BJ (cell line): ENCODE measurements at regions not wholly inside any gene's neighbourhood (a gene's known extent, or its start where the extent isn't known, plus 50 kb on each side); places are given as distances from the start of the nearest gene placed in this dataset.

Experiments used
- CTCF ChIA-PET: fragments of 350-600 bp; formaldehyde crosslinking; extraction: SDS; loops from one replicate; lab custom pipeline; 2021; ENCODE audit warnings: antibody characterized with exemption, inconsistent platforms; lab: Yijun Ruan, JAX
- POLR2A ChIA-PET: fragments of 300-600 bp; sonication (Branson Sonifier 250); formaldehyde crosslinking; extraction: SDS; loops from one replicate; lab custom pipeline; 2021; ENCODE audit warnings: antibody characterized with exemption; lab: Charles Lee
- DNase-seq: peaks from one replicate; pipeline ENCODE4 v3.0.0-alpha.2; 2011; ENCODE audit warnings: low read depth
- H3K27me3 ChIP-seq: 2 replicates; pipeline ENCODE4 v1.6.0; 2011; ENCODE audit warnings: low read length; ENCODE audit not compliant: control insufficient read depth, insufficient read depth
- H3K36me3 ChIP-seq: 2 replicates; pipeline ENCODE4 v1.5.1; 2011; ENCODE audit warnings: low read length; ENCODE audit not compliant: control insufficient read depth, insufficient read depth
- H3K4me3 ChIP-seq: 2 replicates; pipeline ENCODE4 v1.5.1; 2011; ENCODE audit warnings: low read depth, mild to moderate bottlenecking, control low read depth, low read length
- TF ChIP-seq, protein P1 (sequence below): IDR thresholded peaks from 2 replicates; pipeline ENCODE4 v1.5.1; 2011; ENCODE audit warnings: low read depth, mild to moderate bottlenecking, control low read depth, inconsistent platforms, low read length, moderate library complexity; ENCODE audit not compliant: insufficient read depth

DNA sequence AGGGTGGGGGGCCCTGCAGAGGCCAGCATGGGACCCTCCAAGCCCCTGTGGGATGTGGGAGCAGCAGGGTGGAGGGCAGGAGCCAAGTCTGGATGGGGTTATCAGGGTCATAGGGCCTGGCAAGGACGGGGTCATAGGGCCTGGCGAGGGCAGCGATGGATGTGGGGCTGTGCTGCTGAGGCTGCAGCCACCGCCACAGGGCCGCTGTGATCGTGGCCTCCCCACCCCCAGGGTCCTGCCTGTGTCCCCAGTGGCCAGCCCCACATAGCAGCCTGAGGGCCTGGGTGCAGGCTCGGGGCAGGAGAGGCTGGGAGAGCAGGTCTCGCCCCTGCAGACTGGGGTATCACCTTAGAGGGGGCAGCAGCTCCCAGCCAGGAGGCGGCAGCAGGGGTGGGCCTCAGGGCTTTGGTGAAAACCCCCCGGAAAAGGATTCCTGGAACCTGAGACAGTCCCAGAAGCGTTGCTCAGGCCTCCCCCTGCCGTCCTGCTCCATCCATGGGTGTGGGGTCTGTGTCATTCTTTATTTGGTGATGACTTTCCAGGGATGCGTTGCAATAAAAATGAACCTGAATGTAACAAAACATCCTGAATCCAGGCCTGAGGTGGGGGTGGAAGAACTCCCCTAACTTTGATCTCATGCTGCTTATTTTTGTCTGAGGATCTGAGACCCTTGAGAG is 107.3 kb upstream of the SHH start:
- H3K36me3 ChIP-seq: no peaks in the 10 kb centered on the region
- no peak for DNase-seq
- ChIA-PET POLR2A (no interaction called here), CTCF (no interaction called here)
- no peaks in the 10 kb centered on the region for H3K27me3 ChIP-seq
- TF ChIP-seq, protein P1, sequence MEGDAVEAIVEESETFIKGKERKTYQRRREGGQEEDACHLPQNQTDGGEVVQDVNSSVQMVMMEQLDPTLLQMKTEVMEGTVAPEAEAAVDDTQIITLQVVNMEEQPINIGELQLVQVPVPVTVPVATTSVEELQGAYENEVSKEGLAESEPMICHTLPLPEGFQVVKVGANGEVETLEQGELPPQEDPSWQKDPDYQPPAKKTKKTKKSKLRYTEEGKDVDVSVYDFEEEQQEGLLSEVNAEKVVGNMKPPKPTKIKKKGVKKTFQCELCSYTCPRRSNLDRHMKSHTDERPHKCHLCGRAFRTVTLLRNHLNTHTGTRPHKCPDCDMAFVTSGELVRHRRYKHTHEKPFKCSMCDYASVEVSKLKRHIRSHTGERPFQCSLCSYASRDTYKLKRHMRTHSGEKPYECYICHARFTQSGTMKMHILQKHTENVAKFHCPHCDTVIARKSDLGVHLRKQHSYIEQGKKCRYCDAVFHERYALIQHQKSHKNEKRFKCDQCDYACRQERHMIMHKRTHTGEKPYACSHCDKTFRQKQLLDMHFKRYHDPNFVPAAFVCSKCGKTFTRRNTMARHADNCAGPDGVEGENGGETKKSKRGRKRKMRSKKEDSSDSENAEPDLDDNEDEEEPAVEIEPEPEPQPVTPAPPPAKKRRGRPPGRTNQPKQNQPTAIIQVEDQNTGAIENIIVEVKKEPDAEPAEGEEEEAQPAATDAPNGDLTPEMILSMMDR: no peak
- no peak overlapping the region for H3K4me3 ChIP-seq

DNA sequence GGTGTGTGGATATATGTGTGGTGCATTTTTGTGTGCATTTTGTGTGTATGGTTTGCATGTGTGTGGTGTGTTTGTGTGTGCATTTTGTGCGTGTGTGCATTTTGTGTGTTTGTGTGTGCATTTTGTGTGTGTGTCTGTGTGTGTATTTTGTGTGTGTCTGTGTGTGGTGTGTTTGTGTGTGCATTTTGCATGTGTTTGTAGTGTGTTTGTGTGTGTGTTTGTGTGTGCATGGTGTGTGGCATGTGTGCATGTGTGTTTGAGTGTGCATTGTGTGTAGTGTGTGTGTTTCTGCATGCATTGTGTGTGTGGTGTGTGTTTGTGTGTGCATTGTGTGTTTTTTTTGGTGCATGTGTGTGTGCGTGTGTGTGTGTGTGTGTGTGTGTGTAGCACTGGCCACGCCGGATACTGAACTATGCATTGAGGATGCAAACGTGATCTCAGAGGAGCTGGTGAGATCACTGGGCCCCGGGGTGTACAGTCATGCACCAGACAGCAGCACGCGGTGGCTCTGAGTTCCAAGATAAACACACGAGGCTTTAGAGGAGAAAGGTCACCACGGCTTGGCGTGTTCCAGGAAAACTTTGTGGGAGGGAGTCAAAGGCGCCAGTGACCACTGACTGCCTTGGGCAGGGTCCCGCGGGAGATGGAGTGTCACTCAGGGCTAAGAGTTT is 106.6 kb upstream of the SHH start:
- DNase-seq: no peak
- TF ChIP-seq, protein P1: no peak
- POLR2A ChIA-PET: no interaction called here
- Histone ChIP-seq H3K36me3 (no peaks in the 10 kb centered on the region), H3K27me3 (no peaks in the 10 kb centered on the region), H3K4me3 (no peak overlapping the region)
- CTCF ChIA-PET: no interaction called here

DNA sequence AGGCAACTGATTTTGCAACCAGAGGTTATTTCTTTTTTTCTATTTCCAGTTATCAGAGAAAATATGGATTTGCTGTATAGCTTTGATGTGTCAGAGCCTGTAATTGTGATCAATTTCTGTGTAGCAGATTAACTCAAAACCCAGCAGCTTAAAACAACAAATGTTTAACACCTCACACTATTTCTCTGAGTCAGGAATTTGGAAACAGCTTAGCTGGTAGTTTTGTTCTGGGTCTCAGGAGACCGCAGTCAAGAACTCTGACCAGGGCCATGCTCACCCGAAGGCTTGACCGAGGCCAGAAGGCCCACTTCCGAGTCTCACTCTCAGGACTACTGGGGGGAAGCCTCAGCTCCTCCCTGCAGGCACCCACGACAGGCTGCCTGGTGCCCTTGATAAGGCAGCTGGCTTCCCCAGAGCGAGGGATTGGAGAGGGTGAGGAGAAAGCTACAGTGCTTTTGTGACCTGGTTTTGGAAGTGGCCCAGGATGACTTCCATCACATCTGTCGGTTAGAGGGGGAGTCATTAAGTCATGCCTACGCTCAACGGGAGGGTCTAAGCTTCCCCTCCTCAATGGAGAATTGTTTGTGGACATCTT is 105.7 kb upstream of the SHH start:
- TF ChIP-seq, protein P1: no peak
- H3K36me3 ChIP-seq: no peaks in the 10 kb centered on the region
- CTCF ChIA-PET: no interaction called here
- POLR2A ChIA-PET: no interaction called here
- H3K27me3 ChIP-seq: no peaks in the 10 kb centered on the region
- DNase-seq: no peak
- H3K4me3 ChIP-seq: no peak overlapping the region

DNA sequence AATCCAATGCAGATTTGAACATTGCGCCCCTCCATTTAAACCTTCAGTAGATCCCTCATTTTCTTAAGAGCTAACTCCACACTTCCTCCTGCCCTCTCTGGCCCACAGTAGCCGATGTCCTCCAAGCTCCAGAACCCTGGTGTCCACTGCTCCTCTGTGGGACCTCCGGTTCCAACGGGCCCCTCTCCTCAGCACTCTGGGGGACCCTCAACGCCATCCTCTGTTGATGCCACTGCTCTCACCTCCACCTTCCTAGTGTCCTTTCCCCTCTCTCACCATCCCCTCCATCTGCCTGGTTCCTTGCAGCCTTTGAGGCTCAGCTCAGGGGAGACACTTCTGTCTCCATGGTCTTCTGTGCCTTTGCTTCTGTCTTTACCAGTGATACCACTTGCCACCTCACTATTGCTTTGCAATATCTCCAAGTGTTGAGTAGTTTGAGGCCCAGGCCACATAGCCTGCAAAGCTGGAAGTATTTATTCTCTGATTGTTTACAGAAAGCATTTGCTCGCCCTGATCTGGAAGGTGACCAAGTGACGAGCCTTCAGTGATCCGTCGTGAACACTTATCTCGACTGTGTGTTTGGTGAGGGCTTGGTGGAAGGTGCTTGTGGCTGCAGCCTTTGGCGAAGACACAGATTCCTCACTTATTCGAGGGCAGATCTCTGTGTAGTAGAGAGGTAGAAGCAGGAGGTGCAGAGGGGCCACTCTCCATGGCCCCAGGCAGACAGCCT is 104.8 kb upstream of the SHH start:
- Histone ChIP-seq H3K4me3 (no peak overlapping the region), H3K27me3 (no peaks in the 10 kb centered on the region), H3K36me3 (no peaks in the 10 kb centered on the region)
- POLR2A ChIA-PET: no interaction called here
- TF ChIP-seq, protein P1: no peak
- CTCF ChIA-PET: no interaction called here
- no peak for DNase-seq

DNA sequence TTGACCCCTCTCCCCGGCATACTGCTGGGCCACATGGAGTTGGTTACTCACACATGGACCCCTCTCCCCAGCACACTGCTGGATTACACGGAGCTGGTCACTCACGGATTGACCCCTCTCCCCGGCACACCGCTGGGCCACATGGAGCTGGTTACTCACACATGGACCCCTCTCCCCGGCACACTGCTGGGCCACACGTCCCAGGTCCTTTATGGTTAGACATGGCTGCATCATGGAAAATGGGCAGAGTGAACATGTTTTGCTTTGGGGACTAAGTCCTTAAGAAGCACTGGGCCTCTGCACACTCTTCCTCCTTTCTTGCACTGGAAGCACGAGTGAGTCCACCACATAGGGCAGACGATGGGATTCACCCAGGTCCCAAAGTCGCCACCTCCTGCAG is 102.1 kb upstream of the SHH start:
- DNase-seq: no peak
- POLR2A ChIA-PET: no interaction called here
- TF ChIP-seq, protein P1: no peak
- CTCF ChIA-PET: no interaction called here
- Histone ChIP-seq H3K4me3 (no peak overlapping the region), H3K36me3 (no peaks in the 10 kb centered on the region), H3K27me3 (no peaks in the 10 kb centered on the region)
